GM12865 (cell line): ENCODE measurements at regions not wholly inside any gene's neighbourhood (a gene's known extent, or its start where the extent isn't known, plus 50 kb on each side); places are given as distances from the start of the nearest gene placed in this dataset.

Source experiments
- DNase-seq: peaks from one replicate; pipeline ENCODE4 v3.0.0; 2010; ENCODE audit warnings: low read depth
- H3K4me3 ChIP-seq: 2 replicates; pipeline ENCODE4 v1.5.1; 2011; ENCODE audit warnings: mild to moderate bottlenecking, low read depth, low read length, control low read depth
- TF ChIP-seq, protein P1 (sequence below): IDR thresholded peaks from 2 replicates; pipeline ENCODE4 v1.5.1; 2011; ENCODE audit warnings: low read length, control low read depth, low read depth, inconsistent platforms; ENCODE audit not compliant: insufficient read depth; ENCODE audit errors: missing control alignments

DNA sequence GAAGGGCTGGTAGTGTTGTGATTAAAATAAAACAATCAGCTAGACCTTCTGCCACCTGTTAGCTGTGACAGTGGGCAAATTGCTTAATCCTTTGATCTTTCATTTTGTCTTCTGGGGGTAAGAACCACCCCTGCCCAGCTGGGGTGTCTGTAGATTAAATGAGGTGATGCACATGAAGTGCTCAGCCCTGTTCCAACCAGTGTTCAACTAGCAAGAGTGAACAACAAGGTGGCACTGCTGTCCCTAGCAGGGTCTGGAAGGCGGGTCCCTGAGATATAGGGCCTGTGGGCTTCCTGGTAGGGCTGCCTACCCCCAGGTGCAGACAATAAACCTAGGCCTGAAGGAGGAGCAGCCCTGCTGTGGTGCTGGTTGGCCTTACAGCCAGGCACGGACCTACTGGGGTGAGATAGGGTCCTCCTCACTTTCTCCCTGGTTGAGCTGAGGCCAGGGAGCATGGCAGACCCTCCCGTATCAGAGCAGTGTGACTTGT, 60.6 kb downstream of the ARL6IP4 start:
- no peak overlapping the region for H3K4me3 ChIP-seq
- DNase-seq: no peak
- TF ChIP-seq, protein P1, sequence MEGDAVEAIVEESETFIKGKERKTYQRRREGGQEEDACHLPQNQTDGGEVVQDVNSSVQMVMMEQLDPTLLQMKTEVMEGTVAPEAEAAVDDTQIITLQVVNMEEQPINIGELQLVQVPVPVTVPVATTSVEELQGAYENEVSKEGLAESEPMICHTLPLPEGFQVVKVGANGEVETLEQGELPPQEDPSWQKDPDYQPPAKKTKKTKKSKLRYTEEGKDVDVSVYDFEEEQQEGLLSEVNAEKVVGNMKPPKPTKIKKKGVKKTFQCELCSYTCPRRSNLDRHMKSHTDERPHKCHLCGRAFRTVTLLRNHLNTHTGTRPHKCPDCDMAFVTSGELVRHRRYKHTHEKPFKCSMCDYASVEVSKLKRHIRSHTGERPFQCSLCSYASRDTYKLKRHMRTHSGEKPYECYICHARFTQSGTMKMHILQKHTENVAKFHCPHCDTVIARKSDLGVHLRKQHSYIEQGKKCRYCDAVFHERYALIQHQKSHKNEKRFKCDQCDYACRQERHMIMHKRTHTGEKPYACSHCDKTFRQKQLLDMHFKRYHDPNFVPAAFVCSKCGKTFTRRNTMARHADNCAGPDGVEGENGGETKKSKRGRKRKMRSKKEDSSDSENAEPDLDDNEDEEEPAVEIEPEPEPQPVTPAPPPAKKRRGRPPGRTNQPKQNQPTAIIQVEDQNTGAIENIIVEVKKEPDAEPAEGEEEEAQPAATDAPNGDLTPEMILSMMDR: no peak

DNA sequence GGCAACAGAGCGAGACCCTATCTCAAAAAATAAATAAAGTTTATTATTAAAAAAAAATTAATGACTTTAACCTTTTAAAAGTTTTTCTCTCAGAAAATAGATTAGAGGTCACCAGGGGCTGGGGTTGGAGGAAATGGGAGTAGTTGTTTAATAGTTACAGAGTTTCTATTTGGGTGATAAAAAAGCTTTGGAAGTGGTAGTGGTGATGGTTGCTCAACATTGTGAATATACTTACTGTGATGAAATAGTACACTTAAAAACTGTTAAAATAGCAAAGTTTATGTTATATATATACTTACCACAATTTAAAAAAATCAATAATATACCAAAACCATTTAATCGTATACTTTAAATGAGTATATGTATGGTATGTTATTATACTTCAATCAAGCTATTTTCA, 59.6 kb downstream of the ARL6IP4 start:
- no peak for DNase-seq
- TF ChIP-seq, protein P1: no peak

DNA sequence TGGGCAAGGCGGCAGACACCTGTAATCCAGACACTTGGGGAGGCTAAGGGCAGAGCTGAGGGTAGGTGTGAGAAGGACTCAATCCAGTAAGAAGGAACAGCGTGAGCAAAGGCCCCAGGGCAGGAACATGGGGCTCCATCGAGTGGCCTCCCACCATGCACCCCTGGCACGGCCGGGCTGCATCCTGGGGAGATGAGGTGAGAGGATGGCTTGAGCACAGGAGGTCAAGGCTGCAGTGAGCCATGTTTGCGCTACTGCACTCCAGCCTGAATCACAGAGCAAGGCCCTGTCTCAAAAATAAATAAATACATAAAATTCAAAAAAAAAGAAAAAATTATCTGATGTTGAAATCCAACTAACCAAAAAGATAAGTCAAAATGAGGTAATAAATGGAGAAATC, 58.5 kb downstream of the ARL6IP4 start:
- no peak for DNase-seq
- TF ChIP-seq, protein P1: no peak

More for the DNA sequence above, 59.6 kb downstream of the ARL6IP4 start:
- no peak overlapping the region for H3K4me3 ChIP-seq

DNA sequence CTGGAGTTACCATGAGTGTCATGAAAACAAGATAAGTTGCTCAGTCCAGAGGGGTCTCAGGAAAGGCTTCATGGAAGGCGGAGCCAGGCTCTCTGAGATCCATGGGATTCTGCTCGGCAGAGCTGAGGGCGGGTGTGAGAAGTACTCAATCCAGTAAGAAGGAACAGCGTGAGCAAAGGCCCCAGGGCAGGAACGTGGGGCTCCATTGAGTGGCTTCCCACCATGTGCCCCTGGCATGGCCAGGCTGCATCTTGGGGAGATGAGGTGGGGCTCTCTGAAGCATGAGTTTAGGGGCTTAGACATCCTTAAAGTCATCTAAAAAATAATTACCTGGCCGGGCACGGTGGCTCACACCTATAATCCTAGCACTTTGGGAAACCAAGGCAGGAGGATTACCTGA, 58.0 kb downstream of the ARL6IP4 start:
- TF ChIP-seq, protein P1: no peak
- no peak overlapping the region for H3K4me3 ChIP-seq
- DNase-seq: no peak

More for the DNA sequence above, 58.5 kb downstream of the ARL6IP4 start:
- H3K4me3 ChIP-seq: no peak overlapping the region

DNA sequence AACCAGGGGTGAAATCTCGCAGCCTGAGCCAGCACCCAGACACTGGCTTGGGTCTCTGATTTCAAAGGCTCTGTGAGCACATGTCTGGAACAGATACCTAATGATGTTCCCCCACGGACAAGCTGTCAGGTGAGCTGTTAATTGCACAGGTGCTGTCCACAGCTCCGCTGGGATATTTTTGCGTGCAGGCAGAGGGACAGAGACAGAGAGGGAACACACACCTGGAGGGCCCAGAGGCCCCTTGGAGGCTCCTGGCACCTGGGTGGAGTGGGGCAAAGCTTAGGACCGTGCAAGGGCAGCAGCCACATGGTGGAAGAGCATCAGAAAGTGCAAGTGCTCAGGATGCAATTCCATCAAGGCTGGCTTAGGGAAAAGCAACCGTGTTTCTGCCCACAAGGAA, 57.3 kb downstream of the ARL6IP4 start:
- DNase-seq: no peak
- no peak overlapping the region for H3K4me3 ChIP-seq
- TF ChIP-seq, protein P1: no peak

DNA sequence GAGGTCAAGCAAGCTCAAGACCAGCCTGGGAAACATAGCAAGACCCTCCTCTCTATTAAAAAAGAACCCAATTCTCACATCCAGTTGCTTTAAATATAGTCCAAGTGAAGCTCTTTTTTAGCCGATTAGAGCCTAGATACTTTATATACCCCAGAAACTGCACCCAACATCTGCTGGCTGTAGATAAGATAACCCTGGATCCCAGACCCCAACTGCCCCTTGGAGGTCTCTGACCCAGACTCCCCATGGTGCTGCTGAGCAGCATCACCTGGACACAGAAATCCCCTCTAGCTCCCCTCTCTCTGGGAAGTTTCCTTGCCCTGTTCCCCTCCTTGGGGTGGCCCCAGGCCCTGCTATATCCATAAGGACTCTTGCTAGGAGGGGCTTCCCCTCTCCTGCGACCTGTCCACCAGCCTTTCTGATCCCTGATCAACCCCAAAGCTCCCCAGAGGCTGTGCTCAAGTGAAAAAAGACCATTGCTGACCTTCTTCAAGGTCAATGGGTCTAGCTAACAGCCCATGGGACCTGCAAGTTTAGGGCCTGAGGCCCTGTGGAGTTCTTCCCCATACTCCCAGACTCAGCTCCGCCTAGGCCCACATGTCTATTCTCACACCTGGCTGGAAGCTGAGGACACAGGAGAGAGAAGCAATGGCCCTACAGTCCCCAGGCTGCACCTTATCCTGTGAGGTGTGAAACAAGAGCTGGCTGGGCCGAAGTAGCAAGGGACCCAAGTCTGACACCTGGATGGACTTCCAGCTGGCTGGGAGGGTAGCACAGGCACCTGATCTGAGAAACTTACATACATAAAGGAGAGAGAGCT, 56.2 kb downstream of the ARL6IP4 start:
- no peak overlapping the region for H3K4me3 ChIP-seq
- TF ChIP-seq, protein P1: no peak
- no peak for DNase-seq
